GM18505 (cell line): ENCODE measurements at regions not wholly inside any gene's neighbourhood (a gene's known extent, or its start where the extent isn't known, plus 50 kb on each side); places are given as distances from the start of the nearest gene placed in this dataset.

Source experiments
- ATAC-seq: cut with Tn5 transposase; IDR thresholded peaks from one replicate; pipeline ENCODE4 v1.9.1; 2021; ENCODE audit not compliant: unreplicated experiment
- POLR2A ChIP-seq: IDR thresholded peaks from 4 replicates; pipeline ENCODE4 v1.6.1; 2011; ENCODE audit warnings: borderline replicate concordance; ENCODE audit not compliant: insufficient read depth, insufficient read length; ENCODE audit errors: extremely low read depth

DNA sequence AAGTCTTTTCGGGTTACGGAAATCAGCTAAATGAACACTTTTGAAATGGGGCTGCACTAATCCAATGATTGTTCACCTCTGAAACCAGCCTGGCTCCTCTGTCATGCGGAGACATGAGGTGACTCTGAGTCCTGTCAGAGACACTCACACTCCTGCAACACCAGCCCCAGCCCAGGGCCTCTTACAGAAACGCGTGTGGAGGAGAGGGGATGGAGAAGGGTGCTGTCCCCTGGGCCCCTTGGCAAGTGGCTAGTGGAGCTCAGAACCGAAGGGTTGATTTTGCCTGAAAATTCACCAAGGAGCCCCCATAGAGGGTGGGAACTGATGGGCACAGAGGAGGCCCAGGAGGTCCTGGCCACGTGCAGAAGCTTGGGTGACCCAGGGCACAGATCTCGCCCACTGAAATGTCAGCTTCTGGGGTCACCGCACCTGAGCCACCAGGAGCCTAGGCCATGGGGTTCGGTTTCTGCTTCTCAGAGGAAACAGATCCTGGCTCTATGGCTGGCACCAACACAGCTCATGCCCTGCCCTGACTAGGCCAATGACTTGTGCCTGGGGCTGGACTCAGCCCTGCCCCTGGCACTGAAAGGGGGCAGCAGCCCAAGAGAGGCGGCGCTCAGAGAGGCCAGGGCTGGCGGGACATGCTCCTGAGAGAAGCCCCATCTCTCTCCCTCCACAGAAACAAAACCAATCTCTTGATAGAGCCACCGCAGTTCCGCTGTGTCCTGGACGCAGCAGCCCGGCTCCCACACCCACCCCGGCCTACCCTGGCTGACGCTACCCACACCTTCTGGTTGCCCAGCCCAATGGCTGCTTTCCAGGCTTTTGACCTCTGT is 144.7 kb downstream of the ERMARD start:
- no peak for ATAC-seq

DNA sequence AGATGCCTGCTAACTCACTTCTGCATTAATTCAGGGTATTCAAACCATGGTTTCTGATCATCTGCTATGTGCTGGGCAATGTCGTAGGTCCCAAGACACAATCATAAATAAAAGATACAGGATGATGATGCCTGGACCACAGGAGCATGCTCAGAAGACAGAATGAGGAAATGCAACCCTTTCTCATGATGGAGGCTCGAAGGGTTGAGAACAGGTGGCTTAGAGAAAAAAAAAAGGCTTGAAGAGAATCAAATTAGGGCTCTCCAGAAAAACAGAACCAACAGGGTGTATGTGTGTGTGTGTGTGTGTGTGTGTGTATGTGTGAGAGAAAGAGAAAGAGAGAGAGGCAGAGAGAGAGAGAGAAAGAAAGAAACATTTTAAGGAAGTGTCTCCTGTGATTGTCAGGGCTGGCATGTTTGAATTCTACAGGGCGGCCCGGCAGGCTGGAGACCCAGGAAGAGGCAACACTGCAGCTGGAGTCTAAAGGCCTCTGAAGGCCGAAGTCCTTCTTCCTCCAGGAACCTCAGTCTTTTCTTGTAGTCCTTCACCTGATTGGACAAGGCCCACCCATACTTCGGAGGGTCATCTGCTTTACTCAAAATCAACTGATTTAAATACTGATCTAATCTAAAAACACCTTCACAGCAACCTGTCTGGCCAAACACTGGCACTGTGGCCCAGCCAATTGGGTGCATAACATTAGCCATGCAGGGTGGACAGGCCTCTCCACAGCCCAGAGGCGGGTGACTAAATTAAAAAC is 143.8 kb downstream of the ERMARD start:
- TF ChIP-seq POLR2A: no peak

More for the DNA sequence above, 144.7 kb downstream of the ERMARD start:
- no peak for TF ChIP-seq POLR2A

DNA sequence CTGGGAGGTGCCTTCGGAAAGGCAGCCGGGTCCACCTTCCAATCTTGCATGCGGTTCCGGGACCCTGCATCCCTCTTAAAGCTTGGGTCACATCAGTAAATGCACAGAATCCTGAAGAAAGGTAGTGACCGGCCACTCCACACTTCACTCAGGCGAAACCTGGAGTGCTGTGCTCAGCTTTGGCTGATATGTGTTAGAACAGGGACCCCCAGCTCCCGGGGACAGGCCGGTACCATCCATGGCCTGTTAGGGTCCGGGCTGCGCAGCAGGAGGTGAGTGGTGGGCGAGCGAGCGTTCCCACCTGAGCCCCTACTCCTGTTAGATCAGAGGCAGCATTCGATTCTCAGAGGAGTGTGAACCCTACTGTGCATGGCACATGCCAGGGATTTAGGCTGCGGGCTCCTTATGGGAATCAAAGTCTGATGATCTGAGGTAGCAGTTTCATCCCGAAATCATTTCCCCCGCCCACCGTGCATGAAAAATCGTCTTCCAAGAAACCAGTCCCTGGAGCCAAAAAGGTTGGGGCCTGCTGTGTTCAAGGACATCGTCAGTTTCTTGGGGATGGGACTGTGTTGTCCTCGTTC is 143.0 kb downstream of the ERMARD start:
- ATAC-seq: no peak

More for the DNA sequence above, 143.8 kb downstream of the ERMARD start:
- no peak for ATAC-seq

DNA sequence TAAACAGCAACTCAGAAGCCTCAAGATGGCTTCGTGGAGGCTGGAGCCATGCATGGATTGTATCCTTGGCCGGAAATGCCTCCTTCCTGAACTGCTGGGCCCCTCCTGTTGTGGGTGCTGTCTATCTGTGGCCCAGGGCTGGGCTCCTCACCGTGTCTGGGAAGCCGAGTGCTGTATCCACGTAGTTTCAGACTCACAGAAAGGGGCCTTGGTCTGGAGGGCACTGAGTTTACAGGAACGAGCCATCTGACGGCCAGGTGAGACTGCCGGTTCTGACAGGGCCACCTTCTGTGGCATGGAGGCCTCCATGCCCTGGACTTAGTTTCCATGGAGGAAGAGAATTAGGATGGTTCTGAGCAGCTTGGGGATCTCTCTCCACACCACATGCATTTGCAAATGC is 142.2 kb downstream of the ERMARD start:
- ATAC-seq: no peak

More for the DNA sequence above, 143.0 kb downstream of the ERMARD start:
- TF ChIP-seq POLR2A: no peak

DNA sequence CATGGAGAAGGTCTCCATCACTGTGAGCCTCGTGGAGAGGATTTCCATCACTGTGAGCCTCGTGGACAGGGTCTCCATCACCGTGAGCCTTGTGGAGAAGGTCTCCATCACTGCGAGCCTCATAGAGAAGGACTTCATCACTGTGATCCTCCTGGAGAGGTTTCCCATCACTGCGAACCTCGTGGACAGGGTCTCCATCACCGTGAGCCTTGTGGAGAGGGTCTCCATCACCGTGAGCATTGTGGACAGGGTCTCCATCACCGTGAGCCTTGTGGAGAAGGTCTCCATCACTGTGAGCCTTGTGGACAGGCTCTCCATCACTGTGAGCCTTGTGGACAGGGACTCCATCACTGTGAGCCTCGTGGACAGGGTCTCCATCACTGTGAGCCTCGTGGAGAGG is 140.4 kb downstream of the ERMARD start:
- TF ChIP-seq POLR2A: no peak
- no peak for ATAC-seq

More for the DNA sequence above, 142.2 kb downstream of the ERMARD start:
- TF ChIP-seq POLR2A: no peak

DNA sequence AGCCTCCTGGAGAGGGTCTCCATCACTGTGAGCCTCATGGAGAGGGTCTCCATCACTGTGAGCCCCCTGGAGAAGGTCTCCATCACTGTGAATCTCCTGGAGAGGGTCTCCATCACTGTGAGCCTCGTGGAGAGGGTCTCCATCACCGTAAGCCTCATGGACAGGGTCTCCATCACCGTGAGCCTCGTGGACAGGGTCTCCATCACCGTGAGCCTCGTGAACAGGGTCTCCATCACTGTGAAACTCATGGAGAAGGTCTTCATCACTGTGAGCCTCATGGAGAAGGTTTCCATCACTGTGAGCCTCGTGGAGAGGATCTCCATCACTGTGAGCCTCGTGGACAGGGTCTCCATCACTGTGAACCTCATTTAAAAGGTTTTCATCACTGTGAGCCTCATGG is 140.0 kb downstream of the ERMARD start:
- no peak for TF ChIP-seq POLR2A
- ATAC-seq: no peak

DNA sequence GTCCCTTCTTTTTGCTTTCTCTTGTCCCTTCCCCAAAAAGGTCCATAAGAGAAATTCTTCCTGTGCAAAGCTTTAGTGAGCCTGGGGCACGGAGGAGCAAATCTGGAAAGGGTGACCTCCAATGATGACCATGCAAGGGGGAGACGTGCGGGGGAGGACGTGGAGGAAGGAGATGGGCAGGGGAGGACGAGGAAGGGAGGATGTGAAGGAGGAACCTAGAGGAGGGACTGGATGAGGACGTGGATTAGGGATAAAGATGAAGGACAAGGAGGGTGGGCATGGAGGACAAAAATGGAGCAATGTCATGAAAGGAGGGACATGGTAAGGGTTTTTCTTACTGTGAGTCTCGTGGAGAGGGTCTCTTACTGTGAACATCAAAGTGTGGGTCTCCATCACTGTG is 139.5 kb downstream of the ERMARD start:
- ATAC-seq: no peak
- no peak for TF ChIP-seq POLR2A

DNA sequence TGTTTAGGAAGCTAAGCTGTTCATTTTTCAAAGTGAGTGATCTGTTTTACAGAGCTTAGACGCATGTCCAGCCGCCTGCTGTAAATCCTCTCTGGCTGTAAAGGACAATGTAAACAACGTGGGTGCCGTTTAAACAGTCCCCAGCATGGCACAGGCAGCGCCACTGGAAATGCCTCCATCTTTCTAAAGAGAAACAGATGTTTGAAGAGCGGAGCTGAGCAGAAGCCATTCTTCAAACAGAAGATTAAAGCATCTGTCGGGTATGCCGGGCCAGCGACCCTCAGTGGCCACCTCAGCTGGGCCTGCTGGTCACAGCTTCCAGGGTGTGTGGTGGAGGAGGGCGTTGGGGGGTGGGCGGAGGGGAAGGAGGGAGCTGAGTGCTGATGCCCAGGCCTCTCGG is 138.6 kb downstream of the ERMARD start:
- no peak for ATAC-seq
- no peak for TF ChIP-seq POLR2A

DNA sequence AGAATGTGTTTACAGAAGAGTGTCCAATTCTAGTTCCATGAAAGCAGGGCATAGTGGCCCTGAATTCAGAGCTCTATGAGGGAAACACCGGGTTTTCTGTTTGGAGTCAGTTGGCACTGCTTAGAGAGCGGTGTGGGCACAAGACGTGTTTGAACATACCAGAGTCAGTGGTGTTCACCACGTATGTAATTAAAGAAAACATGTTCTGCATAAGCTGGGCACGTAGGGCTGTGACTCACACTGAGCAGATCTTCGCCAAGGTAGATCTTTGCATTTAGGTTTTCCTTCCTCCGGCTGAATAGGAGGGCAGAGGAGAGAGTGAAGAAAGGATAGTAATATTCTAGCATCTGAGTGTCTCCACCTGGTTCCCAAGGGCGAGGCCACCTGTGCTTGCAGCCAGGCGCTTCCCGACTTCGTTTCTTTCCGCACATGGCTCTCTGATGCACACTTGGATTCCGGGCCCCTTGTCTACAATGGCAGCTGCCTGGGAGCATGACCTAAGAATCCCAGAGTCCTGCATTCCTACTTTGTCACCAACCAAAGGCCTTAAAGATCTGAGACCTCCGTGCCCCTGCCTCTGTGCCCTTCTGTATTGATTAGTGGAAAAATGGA is 136.2 kb downstream of the ERMARD start:
- no peak for TF ChIP-seq POLR2A
- no peak for ATAC-seq

DNA sequence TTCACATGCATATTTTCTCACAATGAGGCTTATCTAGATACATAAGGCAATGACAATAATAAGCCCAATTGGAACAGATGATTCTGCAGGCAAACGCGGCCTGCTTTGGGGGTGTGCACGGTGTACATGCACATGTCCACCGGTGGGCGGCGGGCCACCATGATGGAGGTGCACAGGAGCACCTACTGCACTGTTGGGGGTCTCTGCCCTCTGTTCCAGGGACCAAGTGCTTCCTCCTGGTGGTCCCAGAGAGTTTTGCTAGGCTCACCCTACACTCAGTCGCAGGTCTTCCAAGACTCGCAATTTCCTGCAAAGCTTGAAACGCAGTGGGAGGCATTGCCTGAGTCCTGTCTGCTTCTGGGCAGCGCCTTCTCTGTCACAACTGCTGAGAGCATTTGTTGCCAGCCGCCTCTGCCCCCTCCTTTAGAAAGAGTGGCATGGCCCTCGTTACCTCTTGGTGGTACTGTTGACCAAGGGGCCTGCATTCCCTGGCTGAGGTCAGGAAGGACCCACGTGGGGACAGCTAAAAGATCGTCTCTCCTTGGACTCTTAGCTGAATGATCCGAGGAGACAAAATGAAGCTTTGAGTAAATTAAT is 135.3 kb downstream of the ERMARD start:
- TF ChIP-seq POLR2A: no peak
- no peak for ATAC-seq

DNA sequence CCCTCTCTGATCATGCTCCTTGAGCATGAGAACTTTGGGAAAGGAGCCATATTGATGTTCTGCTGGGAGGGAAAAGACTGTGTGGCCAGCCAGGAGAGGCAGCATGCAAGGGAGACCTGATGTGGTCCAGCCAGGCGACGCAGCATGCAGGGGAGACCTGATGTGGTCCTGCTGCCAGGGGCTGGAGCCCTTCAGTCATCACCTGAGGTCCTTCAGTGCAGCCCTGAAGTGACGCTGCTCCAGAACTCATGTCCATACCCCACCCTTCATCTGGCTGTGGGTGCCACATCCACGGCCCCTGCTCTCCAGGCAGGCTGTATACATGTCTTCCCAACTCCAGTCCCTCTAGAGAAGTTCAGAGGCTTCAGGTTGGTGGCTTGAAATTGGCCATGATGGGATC is 134.4 kb downstream of the ERMARD start:
- ATAC-seq: no peak
- no peak for TF ChIP-seq POLR2A

DNA sequence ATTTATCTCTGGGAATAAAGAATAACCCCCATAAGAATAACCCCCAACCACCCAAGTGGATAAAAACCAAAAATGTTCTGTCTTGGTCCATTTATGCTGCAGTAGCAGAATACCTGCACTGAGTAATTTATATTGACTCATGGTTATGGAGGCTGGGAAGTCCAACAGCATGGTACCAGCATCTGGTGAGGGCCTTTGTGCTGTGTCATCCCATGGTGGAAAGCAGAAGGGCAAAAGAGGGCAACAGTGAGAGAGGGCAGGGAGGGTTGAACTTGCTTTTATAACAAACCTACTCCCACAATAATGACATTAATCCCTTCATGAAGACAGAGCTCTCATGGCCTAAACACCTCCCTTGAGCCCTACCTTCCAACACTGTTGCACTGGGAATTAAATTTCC is 133.7 kb downstream of the ERMARD start:
- no peak for TF ChIP-seq POLR2A
- ATAC-seq: no peak

DNA sequence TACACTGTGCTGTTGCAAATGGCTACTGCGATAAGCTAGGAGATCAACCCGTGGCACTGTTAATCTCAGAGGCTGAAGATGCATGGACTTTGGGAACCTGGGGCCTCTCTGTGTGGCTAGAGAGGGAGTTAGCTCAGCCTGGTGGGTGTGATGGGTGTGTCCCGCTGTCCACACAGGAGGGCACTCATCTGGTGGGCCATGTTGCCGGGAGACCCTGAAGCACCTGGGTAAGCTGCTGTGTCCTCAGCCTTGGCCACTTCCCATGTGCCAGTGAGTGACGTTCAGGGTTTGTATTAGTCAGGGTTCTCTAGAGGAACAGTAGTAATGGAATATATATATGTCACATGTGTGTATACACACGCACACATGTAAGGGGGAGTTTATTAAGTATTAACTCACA is 132.7 kb downstream of the ERMARD start:
- no peak for ATAC-seq
- TF ChIP-seq POLR2A: no peak
